ENCODE measurements at regions not wholly inside any gene's neighbourhood (a gene's known extent, or its start where the extent isn't known, plus 50 kb on each side); places are given as distances from the start of the nearest gene placed in this dataset.

- H3K27ac ChIP-seq (ENCODE audit: insufficient read depth, low read depth, low read length) = no peak overlapping the region
- intact Hi-C loops (cut with micrococcal nuclease) = no loop called here
- no TSS peak for BruUV-seq (replicated peaks)
- no peak overlapping the region for H3K4me2 ChIP-seq (ENCODE audit: insufficient read depth, low read length)
- FAIRE-seq = no peak
- dilution Hi-C loops (cut with MboI; ENCODE audit: extremely low pct_ligation_motif_present, low sequenced_read_pairs) = no loop called here
- H3K79me2 ChIP-seq (ENCODE audit: control insufficient read depth, insufficient read depth, low read length) = no peaks in the 10 kb centered on the region
- TF ChIP-seq CTCF (IDR thresholded peaks at IDR 0.05; ENCODE audit: extremely low read depth in 1 of 2, insufficient read depth in 1 of 2, low read depth in 1 of 2, low read length in 2 of 2) (no peak), POLR2A (IDR thresholded peaks at IDR 0.05; ENCODE audit: low read depth, low read length) (no peak), FOS (IDR thresholded peaks at IDR 0.05; ENCODE audit: borderline replicate concordance, insufficient read depth, low read length) (no peak), POLR2AphosphoS5 (IDR thresholded peaks at IDR 0.05; ENCODE audit: insufficient read depth, low read depth, low read length) (no peak), MYC (IDR thresholded peaks at IDR 0.05; ENCODE audit: low read depth, low read length) (no peak), GATA2 (IDR thresholded peaks at IDR 0.05; ENCODE audit: insufficient read depth, insufficient read length, low read depth, low read length) (no peak), JUN (IDR thresholded peaks at IDR 0.05; ENCODE audit: borderline replicate concordance, insufficient read depth, insufficient read length, low read depth) (no peak), MAX (IDR thresholded peaks at IDR 0.05; ENCODE audit: insufficient read depth, insufficient read length) (no peak), EZH2 (IDR thresholded peaks at IDR 0.05; ENCODE audit: borderline replicate concordance, low read depth, low read length, severe bottlenecking) (no peak)
- no peak overlapping the region for H3K9ac ChIP-seq (replicated peaks; ENCODE audit: extremely low read depth, insufficient read depth, low read length)
- H3K9me3 ChIP-seq (replicated peaks; ENCODE audit: control insufficient read depth, insufficient read depth, low read length) = no peaks in the 10 kb centered on the region
- no peak for DNase-seq (ENCODE audit: low read depth, low spot score)
- H3K4me3 ChIP-seq (replicated peaks in 1 of 3; ENCODE audit: insufficient read depth in 1 of 3, low read depth in 1 of 3, low read length in 3 of 3) = no peak overlapping the region
- no peaks in the 10 kb centered on the region for H3K9me1 ChIP-seq (replicated peaks; ENCODE audit: control insufficient read depth, extremely low read depth, insufficient read depth, low read length)
- H4K20me1 ChIP-seq (replicated peaks; ENCODE audit: control insufficient read depth, extremely low read depth, insufficient read depth, low read length) = no peaks in the 10 kb centered on the region
- no peak overlapping the region for H2AFZ ChIP-seq (ENCODE audit: low read depth, low read length)
- H3K4me1 ChIP-seq (ENCODE audit: control insufficient read depth, extremely low read depth, insufficient read depth, low read length) = no peaks in the 10 kb centered on the region
- peaks cover 2 to 6% of the 10 kb centered on the region in 2 experiments for H3K27me3 ChIP-seq (ENCODE audit: control insufficient read depth in 2 of 2, insufficient read depth in 2 of 2, low read length in 2 of 2)
- CTCF ChIA-PET = interaction anchor here (1.1 to 2.7 kb wide), 2 partner anchors 10 to 62 kb away, joined by 3 to 7 read pairs; no protein-coding TSS in a partner anchor
- H3K36me3 ChIP-seq (ENCODE audit: control insufficient read depth in 2 of 2, extremely low read depth in 1 of 2, insufficient read depth in 2 of 2, low read length in 2 of 2) = no peaks in the 10 kb centered on the region
- POLR2A ChIA-PET = no interaction called here
Measured at GRCh38 chr1:212228591-212229119, 56.6 kb upstream of the PPP2R5A start.
